SK-N-MC (cell line): ENCODE measurements at regions not wholly inside any gene's neighbourhood (a gene's known extent, or its start where the extent isn't known, plus 50 kb on each side); places are given as distances from the start of the nearest gene placed in this dataset.

ENCODE experiments used
- EZH2 ChIP-seq: fragments of 200-600 bp; sonication (generic); IDR thresholded peaks from one replicate; pipeline ENCODE4 v1.6.1; 2017; ENCODE audit warnings: antibody characterized with exemption
- POLR2AphosphoS5 ChIP-seq: IDR thresholded peaks from 2 replicates; pipeline ENCODE4 v1.6.1; 2012; ENCODE audit warnings: mild to moderate bottlenecking, low read depth, low read length, borderline replicate concordance

- TF ChIP-seq POLR2AphosphoS5 (no peak), EZH2 (no peak)
Observed at GRCh38 chr7:86933295-86933845, 126.1 kb downstream of the ELAPOR2 start.
